H9 (cell line): ENCODE measurements at regions not wholly inside any gene's neighbourhood (a gene's known extent, or its start where the extent isn't known, plus 50 kb on each side); places are given as distances from the start of the nearest gene placed in this dataset.

Experiments
- DNase-seq: peaks from one replicate; pipeline ENCODE4 v3.0.0-alpha.2; 2017
- H2AFZ ChIP-seq: one replicate; pipeline ENCODE4 v1.6.1; 2013; ENCODE audit warnings: mild to moderate bottlenecking, low read length, control low read depth, moderate library complexity
- H2AK5ac ChIP-seq: 2 replicates; pipeline ENCODE4 v1.6.1; 2013; ENCODE audit warnings: low read length, control low read depth, mixed read lengths; ENCODE audit not compliant: insufficient read length
- H2BK120ac ChIP-seq: one replicate; pipeline ENCODE4 v1.6.1; 2013; ENCODE audit warnings: low read depth, mild to moderate bottlenecking, low read length, control low read depth, inconsistent platforms; ENCODE audit not compliant: poor library complexity, severe bottlenecking
- H2BK12ac ChIP-seq: 2 replicates; pipeline ENCODE4 v1.6.1; 2013; ENCODE audit warnings: low read length, control low read depth, mixed read lengths, low read depth; ENCODE audit not compliant: insufficient read length
- H2BK15ac ChIP-seq: 2 replicates; pipeline ENCODE4 v1.6.1; 2013; ENCODE audit warnings: low read depth, low read length, control low read depth
- H2BK20ac ChIP-seq: one replicate; pipeline ENCODE4 v1.6.1; 2013; ENCODE audit warnings: low read depth, mild to moderate bottlenecking, low read length, control low read depth, inconsistent platforms; ENCODE audit not compliant: poor library complexity, severe bottlenecking
- H2BK5ac ChIP-seq: 2 replicates; pipeline ENCODE4 v1.6.1; 2013; ENCODE audit warnings: low read length, control low read depth, mixed read lengths; ENCODE audit not compliant: insufficient read length
- H3K14ac ChIP-seq: 2 replicates; pipeline ENCODE4 v1.6.1; 2013; ENCODE audit warnings: low read length, control low read depth; ENCODE audit not compliant: insufficient read depth
- H3K18ac ChIP-seq: 2 replicates; pipeline ENCODE4 v1.6.1; 2013; ENCODE audit warnings: low read depth, mild to moderate bottlenecking, mixed read lengths, low read length, control low read depth; ENCODE audit not compliant: insufficient read length
- H3K23ac ChIP-seq: 2 replicates; pipeline ENCODE4 v1.6.1; 2013; ENCODE audit warnings: low read length, control low read depth, mixed read lengths, low read depth; ENCODE audit not compliant: insufficient read length
- H3K23me2 ChIP-seq: 2 replicates; pipeline ENCODE4 v1.6.1; 2013; ENCODE audit warnings: low read depth, mild to moderate bottlenecking, mixed read lengths, low read length, control low read depth; ENCODE audit not compliant: insufficient read length, poor library complexity, severe bottlenecking
- H3K27ac ChIP-seq: 2 replicates; pipeline ENCODE4 v1.5.1; 2013; ENCODE audit warnings: low read length, control low read depth, mixed read lengths, low read depth; ENCODE audit not compliant: insufficient read length
- H3K27me3 ChIP-seq: 2 replicates; pipeline ENCODE4 v1.6.1; 2013; ENCODE audit warnings: low read length, control low read depth, inconsistent platforms; ENCODE audit not compliant: insufficient read depth
- H3K4ac ChIP-seq: 2 replicates; pipeline ENCODE4 v1.6.1; 2013; ENCODE audit warnings: low read depth, mild to moderate bottlenecking, control low read depth, inconsistent platforms, low read length, moderate library complexity
- H3K4me1 ChIP-seq: 2 replicates; pipeline ENCODE4 v1.6.1; 2013; ENCODE audit warnings: low read length, control low read depth, inconsistent platforms; ENCODE audit not compliant: insufficient read depth
- H3K4me2 ChIP-seq: 2 replicates; pipeline ENCODE4 v1.6.1; 2013; ENCODE audit warnings: low read length, control low read depth, mixed read lengths; ENCODE audit not compliant: insufficient read length, insufficient read depth
- H3K56ac ChIP-seq: 2 replicates; pipeline ENCODE4 v1.6.1; 2013; ENCODE audit warnings: low read depth, mild to moderate bottlenecking, mixed read lengths, low read length, control low read depth; ENCODE audit not compliant: insufficient read length
- H3K79me1 ChIP-seq: 2 replicates; pipeline ENCODE4 v1.6.1; 2013; ENCODE audit warnings: low read depth, mild to moderate bottlenecking, moderate library complexity, low read length, control low read depth, inconsistent platforms; ENCODE audit not compliant: insufficient read depth, poor library complexity, severe bottlenecking
- H3K79me2 ChIP-seq: 2 replicates; pipeline ENCODE4 v1.6.1; 2013; ENCODE audit warnings: low read length, control low read depth, inconsistent platforms; ENCODE audit not compliant: insufficient read depth
- H3K9ac ChIP-seq: 2 replicates; pipeline ENCODE4 v1.6.1; 2013; ENCODE audit warnings: low read length, control low read depth, mixed read lengths; ENCODE audit not compliant: insufficient read length; ENCODE audit errors: extremely low read depth
- H3K9me3 ChIP-seq: one replicate; pipeline ENCODE4 v1.6.1; 2013; ENCODE audit warnings: low read depth, low read length, inconsistent platforms; ENCODE audit not compliant: control insufficient read depth
- H3T11ph ChIP-seq: one replicate; pipeline ENCODE4 v1.6.1; 2013; ENCODE audit warnings: mild to moderate bottlenecking, low read length, control low read depth, inconsistent platforms
- H4K20me1 ChIP-seq: one replicate; pipeline ENCODE4 v1.6.1; 2013; ENCODE audit not compliant: control insufficient read depth, insufficient read length, insufficient read depth
- H4K5ac ChIP-seq: 2 replicates; pipeline ENCODE4 v1.6.1; 2013; ENCODE audit warnings: low read depth, mild to moderate bottlenecking, mixed read lengths, low read length, control low read depth; ENCODE audit not compliant: insufficient read length
- H4K8ac ChIP-seq: replicated peaks from 2 replicates; pipeline ENCODE4 v1.6.1; 2013; ENCODE audit warnings: low read length, control low read depth, mixed read lengths, low read depth; ENCODE audit not compliant: insufficient read length
- H4K91ac ChIP-seq: 2 replicates; pipeline ENCODE4 v1.6.1; 2013; ENCODE audit warnings: low read depth, mild to moderate bottlenecking, moderate library complexity, mixed read lengths, low read length, control low read depth; ENCODE audit not compliant: insufficient read length
- H3K27ac Mint-ChIP-seq, 3 experiments: 2 replicates in 2 of 3; 3 replicates in 1 of 3; pipeline ENCODE4 v1.8.0; 2020 to 2021; ENCODE audit warnings: mixed read lengths in 3 of 3, mild to moderate bottlenecking in 1 of 3, moderate library complexity in 1 of 3
- H3K27me3 Mint-ChIP-seq: 2 replicates; pipeline ENCODE4 v1.8.0; 2021; ENCODE audit warnings: low read depth, mild to moderate bottlenecking, moderate library complexity, mixed read lengths
- H3K36me3 Mint-ChIP-seq, 3 experiments: 2 replicates in 2 of 3; 3 replicates in 1 of 3; pipeline ENCODE4 v1.8.0; 2020 to 2021; ENCODE audit warnings: low read depth in 3 of 3, mixed read lengths in 3 of 3; ENCODE audit not compliant: insufficient read depth in 1 of 3
- H3K4me1 Mint-ChIP-seq, 2 experiments: 2 replicates each; pipeline ENCODE4 v1.8.0; 2020; ENCODE audit warnings: mixed read lengths in 2 of 2
- H3K4me3 Mint-ChIP-seq, 2 experiments: 2 replicates in 1 of 2; 3 replicates in 1 of 2; pipeline ENCODE4 v1.8.0; 2020 to 2021; ENCODE audit warnings: mild to moderate bottlenecking in 2 of 2, mixed read lengths in 2 of 2, moderate library complexity in 1 of 2
- H3K9me3 Mint-ChIP-seq, 2 experiments: 2 replicates in 1 of 2; 3 replicates in 1 of 2; pipeline ENCODE4 v1.8.0; 2020; ENCODE audit warnings: mild to moderate bottlenecking in 2 of 2, mixed read lengths in 2 of 2, moderate library complexity in 1 of 2
- WGBS: extraction: QIAGEN DNeasy Blood & Tissue Kit; methylation state at CpG from one replicate; pipeline ENCODE4 v1.1.7; 2013; ENCODE audit warnings: missing lambda C conversion rate, low lambda C conversion rate, mixed read lengths; ENCODE audit not compliant: insufficient read length; ENCODE audit errors: extremely low coverage; 5-methylcytosine and 5-hydroxymethylcytosine counted together
- TF ChIP-seq, protein P1 (sequence below): fragments of 200-600 bp; sonication (generic); conservative IDR thresholded peaks from 3 replicates; pipeline ENCODE4 v1.8.0; 2021; ENCODE audit warnings: antibody characterized with exemption, mild to moderate bottlenecking

DNA sequence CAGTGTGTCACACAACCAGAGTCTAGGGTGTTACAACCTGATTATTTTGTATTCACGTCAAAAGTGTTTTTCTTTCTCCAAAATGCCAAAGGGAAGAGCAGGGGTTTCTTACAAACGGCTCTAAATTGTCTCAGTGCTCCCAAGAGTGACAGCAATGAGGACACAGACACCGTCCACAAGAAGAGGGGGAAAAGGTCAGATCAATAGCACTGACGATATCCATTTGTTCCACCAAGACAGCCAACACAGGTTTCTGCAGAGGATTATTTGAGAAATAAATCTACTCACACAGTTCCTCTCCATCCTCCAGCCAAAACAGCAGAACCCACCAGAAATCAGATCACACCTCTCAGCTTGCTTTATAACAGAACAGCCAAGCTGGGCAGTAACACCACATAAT, 193.9 kb downstream of the SEC16B start:
- Mint-ChIP-seq H3K9me3 (peaks cover 21 to 24% of the 10 kb centered on the region in 2 experiments), H3K27me3 (no peaks in the 10 kb centered on the region), H3K4me1 (peaks cover 27% of the 10 kb centered on the region in 2 experiments), H3K36me3 (peaks cover 3 to 22% (median 14%) of the 10 kb centered on the region in 3 experiments; a peak in 6 of 7 replicates), H3K27ac (no peak overlapping the region), H3K4me3 (no peak overlapping the region)
- Histone ChIP-seq H3K27ac (no peak overlapping the region), H4K8ac (no peak overlapping the region), H3K56ac (no peak overlapping the region), H3K79me2 (no peaks in the 10 kb centered on the region), H4K91ac (no peak overlapping the region), H3K14ac (no peak overlapping the region), H4K20me1 (no peaks in the 10 kb centered on the region), H3K4ac (no peak overlapping the region), H2BK12ac (no peak overlapping the region), H4K5ac (no peak overlapping the region), H2AFZ (no peak overlapping the region), H2AK5ac (no peak overlapping the region), H3K27me3 (no peaks in the 10 kb centered on the region), H3K18ac (no peak overlapping the region), H3K4me1 (peaks cover 2% of the 10 kb centered on the region; the same call in 1 of the 2 replicates), H3K79me1 (no peaks in the 10 kb centered on the region), H2BK20ac (no peak overlapping the region), H2BK5ac (no peak overlapping the region), H2BK120ac (no peak overlapping the region), H3K4me2 (no peak overlapping the region), H3K23ac (no peak overlapping the region), H3K23me2 (no peaks in the 10 kb centered on the region), H2BK15ac (no peak overlapping the region), H3K9ac (no peak overlapping the region), H3K9me3 (peaks cover 13% of the 10 kb centered on the region), H3T11ph (no peak overlapping the region)
- no peak for DNase-seq
- WGBS = no CpG with 5 or more reads among the region's 4 CpGs
- TF ChIP-seq, protein P1, sequence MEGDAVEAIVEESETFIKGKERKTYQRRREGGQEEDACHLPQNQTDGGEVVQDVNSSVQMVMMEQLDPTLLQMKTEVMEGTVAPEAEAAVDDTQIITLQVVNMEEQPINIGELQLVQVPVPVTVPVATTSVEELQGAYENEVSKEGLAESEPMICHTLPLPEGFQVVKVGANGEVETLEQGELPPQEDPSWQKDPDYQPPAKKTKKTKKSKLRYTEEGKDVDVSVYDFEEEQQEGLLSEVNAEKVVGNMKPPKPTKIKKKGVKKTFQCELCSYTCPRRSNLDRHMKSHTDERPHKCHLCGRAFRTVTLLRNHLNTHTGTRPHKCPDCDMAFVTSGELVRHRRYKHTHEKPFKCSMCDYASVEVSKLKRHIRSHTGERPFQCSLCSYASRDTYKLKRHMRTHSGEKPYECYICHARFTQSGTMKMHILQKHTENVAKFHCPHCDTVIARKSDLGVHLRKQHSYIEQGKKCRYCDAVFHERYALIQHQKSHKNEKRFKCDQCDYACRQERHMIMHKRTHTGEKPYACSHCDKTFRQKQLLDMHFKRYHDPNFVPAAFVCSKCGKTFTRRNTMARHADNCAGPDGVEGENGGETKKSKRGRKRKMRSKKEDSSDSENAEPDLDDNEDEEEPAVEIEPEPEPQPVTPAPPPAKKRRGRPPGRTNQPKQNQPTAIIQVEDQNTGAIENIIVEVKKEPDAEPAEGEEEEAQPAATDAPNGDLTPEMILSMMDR = no peak
